HG03460 (cell line): ENCODE measurements at regions not wholly inside any gene's neighbourhood (a gene's known extent, or its start where the extent isn't known, plus 50 kb on each side); places are given as distances from the start of the nearest gene placed in this dataset.
"Not testable (repeated sequence)": the region's sequence is repeated elsewhere in the genome, so short reads cannot be mapped to it uniquely, and the experiment has no call there.

Source experiments
- ATAC-seq: cut with Tn5 transposase; IDR thresholded peaks from one replicate; pipeline ENCODE4 v1.9.1; 2021; ENCODE audit not compliant: unreplicated experiment

DNA sequence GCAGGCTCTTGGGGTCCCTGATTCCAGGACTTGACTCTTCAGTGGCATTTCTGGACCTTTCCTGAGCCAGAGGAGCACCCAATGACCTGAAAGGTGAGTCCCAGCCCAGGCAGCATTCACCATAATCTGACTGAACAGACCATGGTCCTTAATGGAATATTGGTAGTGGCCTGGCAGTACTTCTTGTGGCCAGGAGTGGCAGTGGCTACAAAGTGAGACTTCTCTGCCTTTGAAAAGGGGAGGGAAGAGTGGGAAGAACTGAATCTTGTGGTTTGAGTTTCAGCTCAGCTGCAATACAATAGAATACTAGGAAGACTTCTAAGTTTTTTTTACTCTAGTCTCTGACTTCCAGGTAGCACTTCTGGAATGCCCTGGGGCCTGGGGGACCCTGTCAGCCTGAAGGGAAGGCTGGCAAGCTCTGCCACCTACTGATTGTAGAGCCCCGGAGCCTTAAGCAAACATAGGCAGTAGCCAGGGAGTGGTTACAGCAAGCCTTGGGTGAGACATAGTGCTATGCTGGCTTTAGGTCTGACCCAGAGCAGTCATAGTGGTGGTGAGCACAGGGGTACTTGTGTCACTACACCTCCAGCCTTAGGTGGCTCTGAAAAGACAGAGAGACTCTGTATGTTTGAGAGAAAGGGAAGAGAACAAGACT, 674.2 kb upstream of the MANEA start:
- ATAC-seq = no peak

DNA sequence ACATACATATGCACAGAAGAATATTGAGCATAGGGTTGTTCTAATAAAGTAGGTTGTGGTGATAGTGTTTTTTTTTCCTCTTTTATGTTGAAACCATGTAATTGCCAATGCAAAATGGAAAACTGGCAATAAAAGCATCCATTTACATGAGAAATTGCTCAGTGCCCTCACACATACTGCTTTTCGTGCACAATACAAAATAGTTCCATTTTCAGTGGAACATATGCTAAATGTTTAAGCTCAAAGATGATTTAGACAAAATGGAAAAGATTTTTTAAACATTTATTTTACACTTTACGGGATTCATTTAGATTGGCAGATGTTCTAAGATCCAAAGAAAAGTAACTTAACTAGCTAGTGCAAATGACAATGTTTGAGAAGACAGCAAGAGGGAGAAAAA, 678.1 kb upstream of the MANEA start:
- no peak for ATAC-seq

DNA sequence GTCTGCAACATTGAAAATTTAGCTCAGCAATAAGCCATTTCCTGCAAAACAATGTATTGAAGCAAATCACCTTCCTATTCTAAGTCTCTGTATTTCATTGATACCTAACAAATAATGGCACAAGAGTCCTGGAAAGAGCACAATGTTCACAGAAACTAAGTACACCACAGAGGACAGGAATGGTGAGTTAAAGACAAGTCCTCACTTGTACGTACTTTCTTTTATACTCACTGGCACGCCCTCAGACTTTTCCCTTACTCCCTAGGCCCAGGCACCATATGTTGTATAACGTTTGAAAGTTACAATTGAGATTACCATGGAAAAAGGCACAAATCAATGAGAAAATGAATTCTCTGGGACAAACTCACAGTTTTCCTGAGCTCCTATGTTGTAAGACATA, 683.0 kb upstream of the MANEA start:
- no peak for ATAC-seq

DNA sequence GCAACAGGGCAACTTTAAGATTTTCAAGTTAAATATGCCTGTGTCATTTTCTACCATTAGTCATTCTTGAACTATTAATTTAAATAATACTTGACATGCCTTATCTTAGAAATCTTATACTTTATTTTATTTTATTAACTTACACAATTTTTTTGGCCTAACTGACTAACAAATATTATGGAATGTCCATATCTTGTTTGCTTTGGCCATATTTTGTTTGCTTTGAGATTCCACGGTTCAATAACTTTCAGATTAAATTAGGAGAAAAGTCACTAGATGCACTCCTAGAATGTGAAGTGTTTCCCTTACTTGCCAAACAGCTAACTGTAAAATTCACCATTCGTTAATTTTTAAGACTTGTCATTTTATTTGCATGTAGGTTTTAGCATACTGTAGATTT, 684.0 kb upstream of the MANEA start:
- no peak for ATAC-seq

DNA sequence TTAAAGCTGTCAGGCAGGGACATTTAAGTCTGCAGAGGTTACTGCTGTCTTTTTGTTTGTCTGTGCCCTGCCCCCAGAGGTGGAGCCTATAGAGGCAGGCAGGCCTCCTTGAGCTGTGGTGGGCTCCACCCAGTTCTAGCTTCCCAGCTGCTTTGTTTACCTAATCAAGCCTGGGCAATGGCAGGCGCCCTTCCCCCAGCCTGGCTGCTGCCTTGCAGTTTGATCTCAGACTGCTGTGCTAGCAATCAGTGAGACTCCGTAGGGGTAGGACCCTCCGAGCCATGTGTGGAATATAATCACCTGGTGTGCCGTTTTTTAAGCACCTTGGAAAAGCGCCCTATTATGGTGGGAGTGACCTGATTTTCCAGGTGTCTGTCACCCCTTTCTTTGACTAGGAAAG, 703.5 kb upstream of the MANEA start:
- not testable (repeated sequence) for ATAC-seq

DNA sequence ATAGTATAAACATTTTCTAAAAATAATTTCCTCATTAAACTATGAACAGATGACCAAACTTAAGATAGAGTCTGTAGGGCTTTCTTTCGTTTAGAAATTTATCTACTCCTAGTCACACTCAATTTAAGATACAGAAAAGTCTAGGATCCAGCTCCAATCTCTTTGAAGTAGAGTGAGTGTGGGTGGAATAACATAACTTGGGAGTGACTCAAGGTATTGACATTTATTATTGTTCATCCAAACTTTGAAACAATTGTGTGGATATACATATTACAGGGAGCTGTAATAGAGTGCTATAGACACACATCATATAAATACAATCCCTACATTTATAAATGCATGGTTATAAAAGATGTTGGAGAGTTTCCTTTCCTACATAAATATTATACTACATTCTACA, 715.2 kb upstream of the MANEA start:
- no peak for ATAC-seq

DNA sequence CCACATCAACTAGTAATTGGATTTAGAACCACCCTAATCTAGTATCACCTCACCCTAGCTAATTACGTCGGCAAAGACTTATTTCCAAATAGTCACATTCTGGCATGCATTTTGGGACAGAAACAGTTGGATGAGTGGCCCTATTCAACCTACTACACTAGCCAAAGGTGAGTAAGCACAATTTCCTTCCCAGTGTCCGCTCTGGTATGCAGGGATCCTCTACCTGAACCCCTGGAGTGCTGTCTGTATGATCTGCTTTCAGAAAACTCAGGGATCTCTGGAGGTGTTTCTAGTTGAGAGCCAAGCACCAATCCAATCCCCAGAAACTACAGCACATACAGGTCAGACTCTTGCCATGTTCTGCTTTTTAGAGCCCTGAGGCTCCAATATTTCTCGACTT, 717.4 kb upstream of the MANEA start:
- ATAC-seq = no peak

DNA sequence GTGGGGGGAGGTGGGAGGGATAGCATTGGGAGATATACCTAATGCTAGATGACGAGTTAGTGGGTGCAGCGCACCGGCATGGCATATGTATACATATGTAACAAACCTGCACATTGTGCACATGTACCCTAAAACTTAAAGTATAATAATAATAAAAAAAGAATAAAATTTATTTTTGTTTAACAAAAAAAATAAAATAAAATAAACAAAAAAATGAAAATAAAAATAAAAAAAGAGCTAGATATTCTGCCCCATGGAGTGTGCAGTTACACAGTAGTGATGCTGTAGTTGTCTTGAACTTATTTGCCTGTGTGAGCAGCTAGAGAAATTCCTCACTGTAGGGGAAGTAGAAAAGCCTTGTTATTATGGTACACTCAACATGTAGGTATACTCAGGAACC, 720.3 kb upstream of the MANEA start:
- ATAC-seq = not testable (repeated sequence)

DNA sequence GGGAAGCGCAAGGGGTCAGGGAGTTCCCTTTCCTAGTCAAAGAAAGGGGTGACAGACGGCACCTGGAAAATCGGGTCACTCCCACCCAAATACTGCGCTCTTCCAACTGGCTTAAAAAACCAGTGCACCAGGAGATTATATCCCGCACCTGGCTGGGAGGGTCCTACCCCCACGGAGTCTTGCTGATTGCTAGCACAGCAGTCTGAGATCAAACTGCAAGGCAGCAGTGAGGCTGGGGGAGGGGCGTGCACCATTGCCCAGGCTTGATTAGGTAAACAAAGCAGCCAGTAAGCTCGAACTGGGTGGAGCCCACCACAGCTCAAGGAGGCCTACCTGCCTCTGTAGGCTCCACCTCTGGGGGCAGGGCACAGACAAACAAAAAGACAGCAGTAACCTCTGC, 726.0 kb upstream of the MANEA start:
- ATAC-seq = not testable (repeated sequence)

DNA sequence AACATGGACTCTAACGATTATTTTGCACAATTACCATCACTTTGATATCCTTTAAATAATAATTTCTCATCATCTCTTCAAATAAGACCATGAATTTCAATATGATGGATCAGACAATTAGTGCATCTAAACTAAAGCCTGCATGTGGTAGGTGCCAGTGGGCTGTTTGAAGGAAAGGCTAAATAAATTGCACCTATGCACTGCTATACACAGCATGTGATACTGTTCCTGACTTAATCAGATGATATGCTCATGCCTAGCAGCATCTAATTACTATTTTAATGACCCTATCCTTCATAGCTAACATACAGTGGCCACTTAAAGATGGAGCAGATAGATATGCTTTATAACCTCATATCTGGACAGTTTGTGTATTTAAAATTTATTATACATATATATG, 731.6 kb upstream of the MANEA start:
- ATAC-seq = no peak

DNA sequence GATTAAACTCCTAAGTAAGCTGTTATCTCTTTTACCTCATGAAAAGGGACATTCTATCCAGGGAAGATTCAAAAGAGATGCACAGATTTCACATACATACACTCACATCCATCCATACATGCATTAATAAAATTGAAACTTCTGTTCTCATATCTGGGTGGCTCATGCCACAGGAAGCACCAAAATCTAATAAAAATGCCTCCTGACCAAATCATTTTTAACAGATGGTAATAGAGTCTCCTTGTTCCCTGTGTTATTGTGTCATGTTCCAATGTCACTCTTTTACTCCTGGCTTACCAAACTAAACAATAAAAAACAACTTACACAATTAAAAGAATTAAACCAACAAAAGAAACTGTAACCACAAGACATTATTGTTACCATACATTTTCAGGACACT, 742.1 kb upstream of the MANEA start:
- no peak for ATAC-seq

DNA sequence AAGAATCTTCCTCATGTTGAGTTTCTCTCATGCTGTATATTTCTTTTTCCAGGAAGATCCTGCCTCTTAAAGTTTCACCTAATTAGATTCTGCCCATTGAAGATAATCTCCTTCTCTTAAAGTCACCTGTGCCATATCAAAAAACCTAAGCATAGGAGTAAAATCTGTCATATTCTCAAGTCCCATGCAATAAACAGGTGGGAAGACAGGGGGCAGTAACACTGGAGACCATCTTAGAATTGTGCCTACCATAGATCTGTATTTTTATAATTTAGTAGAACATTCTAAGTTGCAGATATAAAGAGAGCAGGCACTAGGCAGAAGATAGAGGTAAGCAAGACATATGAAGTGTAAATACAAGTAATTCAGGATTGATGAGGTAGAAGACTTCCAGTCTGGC, 763.5 kb upstream of the MANEA start:
- ATAC-seq = no peak

DNA sequence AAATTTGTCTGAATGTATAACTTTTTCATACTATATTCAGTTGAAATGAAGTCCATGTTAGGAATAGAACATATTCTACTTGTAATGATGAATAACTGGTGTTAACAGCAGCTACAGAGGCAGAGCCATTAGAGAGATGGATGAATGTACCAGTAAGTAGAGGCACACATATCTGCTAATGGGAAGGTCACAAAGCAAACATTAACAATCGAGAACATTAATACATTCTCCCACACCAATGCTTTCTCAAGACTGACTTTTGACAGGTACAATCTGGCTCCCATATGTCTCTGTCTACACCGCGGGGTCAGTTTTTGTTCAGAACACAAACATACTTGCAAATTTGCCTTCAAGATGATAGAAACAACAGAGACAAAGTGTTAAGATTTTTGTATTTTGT, 776.0 kb upstream of the MANEA start:
- ATAC-seq = no peak

DNA sequence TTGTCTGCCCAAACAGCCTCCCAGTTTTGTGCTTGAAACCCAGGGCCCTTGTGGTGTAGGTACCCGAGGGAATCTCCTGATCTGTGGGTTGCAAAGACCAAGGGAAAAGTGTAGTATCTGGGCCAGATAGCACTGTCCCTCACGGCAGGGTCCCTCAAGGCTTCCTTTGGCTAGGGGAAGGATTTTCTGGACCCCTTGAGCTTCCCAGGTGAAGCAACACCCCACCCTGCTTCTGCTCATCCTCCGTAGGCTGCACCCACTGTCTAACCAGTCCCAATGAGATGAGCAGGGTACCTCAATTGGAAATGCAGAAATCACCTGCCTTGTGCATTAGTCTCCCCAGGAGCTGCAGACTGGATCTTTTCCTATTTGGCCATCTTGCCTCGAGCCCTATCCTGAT, 791.8 kb upstream of the MANEA start:
- ATAC-seq = no peak

DNA sequence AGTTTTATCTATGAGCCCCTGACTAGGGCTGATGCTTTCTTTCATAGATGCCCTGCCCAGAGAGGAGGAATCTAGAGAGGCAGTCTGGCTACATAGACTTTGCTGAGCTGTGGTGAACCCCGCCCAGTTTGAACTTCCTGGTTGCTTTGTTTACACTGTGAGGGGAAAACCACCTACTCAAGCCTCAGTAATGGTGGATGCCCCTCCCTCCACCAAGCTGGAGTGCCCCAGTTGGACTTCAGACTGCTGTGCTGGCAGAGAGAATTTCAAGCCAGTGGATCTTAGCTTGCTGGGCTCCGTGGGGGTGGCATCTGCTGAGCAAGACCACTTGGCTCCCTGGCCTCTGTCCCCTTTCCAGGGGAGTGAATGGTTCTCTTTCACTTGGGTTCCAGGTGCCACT, 792.3 kb upstream of the MANEA start:
- ATAC-seq = not testable (repeated sequence)

DNA sequence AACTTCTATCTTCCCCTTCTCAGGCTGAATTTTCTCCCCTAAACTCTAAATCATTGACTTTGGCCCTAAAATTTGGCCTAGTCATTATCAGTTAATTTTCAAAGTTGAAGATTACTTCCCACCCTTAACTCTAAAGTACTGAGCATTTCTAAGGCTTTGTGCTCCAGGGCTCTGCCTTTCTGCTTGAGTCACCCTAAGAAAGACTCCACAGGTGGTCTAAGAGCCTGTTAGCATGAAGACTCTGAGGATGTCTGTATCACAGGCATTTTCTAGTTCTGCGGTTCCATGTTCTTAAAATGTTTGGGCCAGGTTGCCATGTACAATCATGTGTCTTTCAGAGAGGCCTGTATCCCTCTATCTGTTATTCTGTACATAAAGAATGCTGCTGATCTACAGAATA, 808.1 kb upstream of the MANEA start:
- ATAC-seq = no peak

DNA sequence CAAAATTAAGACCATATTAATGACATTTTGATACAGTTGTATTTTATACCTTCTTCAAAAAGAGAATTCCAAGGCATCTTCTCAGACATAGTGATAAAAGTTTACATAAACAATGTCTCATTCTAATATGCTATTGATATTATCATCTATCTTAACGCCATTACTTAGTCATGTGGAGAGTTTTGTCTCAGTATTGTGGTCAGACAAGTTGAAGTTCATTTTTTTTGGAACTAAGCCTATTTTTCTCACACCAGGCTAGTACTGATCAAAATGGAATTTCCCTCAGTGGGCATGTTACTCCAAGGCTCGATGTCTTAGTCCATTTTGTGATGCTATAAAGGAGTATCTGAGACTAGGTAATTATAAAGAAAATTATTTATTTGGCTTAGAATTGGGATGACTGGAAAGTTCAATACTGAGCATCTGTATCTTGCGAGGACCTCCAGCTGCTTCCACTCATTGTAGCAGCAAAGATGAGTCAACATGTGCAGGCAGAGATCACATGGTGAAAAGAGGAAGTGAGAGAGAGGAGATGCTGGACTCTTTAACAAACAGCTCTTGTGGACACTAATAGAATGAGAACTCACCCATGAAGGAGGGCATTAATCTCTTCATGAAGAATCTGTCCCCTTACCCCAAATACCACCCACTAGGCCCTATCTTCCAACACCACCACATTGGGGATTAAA, 825.5 kb upstream of the MANEA start:
- peak; percentile 95 for ATAC-seq

DNA sequence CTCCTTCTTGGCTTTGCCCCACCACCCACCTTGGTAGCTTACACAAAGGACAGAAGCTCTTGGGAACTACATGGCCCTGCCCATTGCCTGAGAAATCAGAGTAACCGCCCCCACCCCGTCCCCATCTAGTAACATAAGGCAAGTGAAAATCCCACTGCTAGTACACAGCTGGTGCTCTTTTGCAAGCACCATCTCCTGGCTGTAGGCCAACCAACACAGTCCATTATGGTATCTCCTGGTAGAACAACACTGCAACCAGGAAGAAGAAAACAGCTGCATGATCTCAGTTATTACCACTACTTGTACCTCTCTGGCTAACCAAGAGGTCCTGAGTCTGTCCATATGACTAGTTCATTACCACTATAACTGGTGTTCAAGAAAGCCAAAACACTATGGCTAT, 841.1 kb upstream of the MANEA start:
- no peak for ATAC-seq

DNA sequence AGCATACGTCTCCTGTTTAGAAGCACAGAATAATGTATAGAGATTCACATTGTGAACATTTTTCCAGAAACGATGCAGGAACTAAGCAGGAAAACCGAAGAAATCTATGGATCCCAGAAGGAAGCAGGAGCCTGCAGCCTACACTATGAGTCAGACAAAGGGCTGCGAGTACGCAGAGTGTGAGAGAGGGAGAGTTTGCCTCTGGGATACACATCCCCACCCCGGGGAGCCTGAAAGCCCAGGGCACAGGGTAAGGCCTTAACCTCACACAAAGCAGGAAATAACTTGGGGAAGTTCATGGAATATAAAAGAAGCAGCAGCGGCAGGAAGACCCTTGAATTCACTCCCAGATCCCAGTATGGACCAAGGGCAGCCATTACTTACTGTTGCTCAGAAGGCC, 842.1 kb upstream of the MANEA start:
- ATAC-seq = no peak

DNA sequence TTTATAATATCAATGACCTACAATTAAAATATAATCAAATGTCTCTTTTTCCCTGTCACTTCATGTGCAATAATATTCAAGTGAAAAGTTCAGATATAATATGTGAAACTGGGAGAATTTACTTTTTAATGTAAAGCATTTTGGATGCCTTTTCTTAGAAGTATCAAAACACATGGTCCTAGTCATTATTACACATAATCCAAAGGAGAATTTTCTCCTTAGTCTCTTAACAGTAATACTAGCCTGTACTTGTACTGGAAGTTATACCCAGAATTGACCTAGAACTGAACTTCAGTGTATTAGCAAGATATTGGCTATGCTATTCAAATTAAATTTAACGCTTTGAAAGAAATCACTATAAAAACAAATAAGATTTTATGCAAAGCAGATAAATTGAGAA, 842.6 kb upstream of the MANEA start:
- no peak for ATAC-seq

DNA sequence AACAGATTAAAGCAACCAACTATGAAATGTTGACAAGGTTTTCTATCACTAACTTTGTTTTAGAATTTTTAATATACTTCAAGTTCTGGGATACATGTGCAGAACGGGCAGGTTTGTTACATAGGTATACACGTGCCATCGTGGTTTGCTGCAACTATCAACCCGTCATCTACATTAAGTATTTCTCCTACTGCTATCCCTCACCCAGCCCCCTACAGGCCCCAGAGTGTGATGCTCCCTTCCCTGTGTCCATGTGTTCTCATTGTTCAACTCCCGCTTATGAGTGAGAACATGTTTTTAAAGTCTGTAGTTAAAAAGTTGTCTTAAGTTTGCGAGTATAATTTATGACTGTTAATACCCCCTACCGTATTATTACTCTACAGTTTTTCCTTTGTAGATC, 844.3 kb upstream of the MANEA start:
- ATAC-seq = no peak

DNA sequence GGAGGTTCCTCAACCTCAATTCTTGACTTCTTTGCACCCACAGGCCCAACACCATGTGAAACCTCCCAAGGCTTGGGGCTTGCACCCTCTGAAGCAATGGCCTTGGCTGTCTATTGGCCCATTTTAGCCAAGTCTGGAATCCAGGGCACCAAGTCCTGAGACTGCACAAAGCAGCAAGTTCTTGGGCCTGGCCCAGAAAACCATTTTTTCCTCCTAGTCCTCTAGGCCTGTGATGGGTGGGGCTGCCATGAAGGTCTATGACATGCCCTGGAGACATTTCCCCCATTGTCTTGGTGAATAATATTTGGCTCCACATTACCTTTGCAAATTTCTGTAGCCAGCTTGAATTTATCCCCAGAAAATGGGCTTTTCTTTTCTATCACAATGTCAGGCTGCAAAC, 849.6 kb upstream of the MANEA start:
- ATAC-seq = no peak

DNA sequence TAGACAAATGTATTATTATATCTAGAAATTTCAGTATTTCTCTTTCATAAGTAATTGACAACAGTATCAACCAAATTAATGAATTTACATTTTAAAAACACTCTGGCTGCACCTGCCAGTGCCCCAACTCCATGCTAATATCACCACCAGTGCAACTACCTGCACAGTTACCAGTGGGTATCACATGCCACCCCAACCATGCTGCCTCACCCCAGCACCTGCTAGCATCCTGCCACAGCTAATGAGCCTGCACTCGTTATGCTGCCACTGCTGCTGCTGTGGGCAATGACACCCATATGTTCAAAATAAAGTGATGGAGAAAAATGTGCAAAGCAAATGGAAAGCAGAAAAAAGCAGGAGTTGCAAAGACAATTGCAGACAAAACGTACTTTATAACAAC, 855.9 kb upstream of the MANEA start:
- no peak for ATAC-seq
